Heart right ventricle (tissue), 16 donors: ENCODE measurements at regions not wholly inside any gene's neighbourhood (a gene's known extent, or its start where the extent isn't known, plus 50 kb on each side); places are given as distances from the start of the nearest gene placed in this dataset.

Experiments used
- ATAC-seq, 8 donors: fragments of 200-7000 bp; cut with Tn5 transposase; one replicate each; pipeline ENCODE4 v1.9.1; 2020; ENCODE audit warnings: mild to moderate bottlenecking in 8 of 8, moderate library complexity in 8 of 8, moderate number of reproducible peaks in 1 of 8
- DNase-seq, 2 donors: peaks; one replicate each; pipeline ENCODE4 v3.0.0-alpha.2; 2020
- H3K27ac ChIP-seq, 10 donors: fragments of 200-600 bp; sonication (generic) in 2 of 10; one replicate each; pipeline versions ENCODE4 v1.5.0 to v1.8.0; 2020 to 2022; ENCODE audit warnings: mild to moderate bottlenecking in 3 of 10
- H3K27me3 ChIP-seq, 7 donors: fragments of 200-600 bp; one replicate each; pipeline ENCODE4 v1.8.0; 2021 to 2022; ENCODE audit warnings: mild to moderate bottlenecking in 2 of 7
- H3K36me3 ChIP-seq, 9 donors: fragments of 200-600 bp; sonication (generic) in 1 of 9; one replicate each; pipeline versions ENCODE4 v1.5.0 to v1.8.0; 2020 to 2022; ENCODE audit warnings: mild to moderate bottlenecking in 2 of 9
- H3K4me1 ChIP-seq, 9 donors: fragments of 200-600 bp; sonication (generic) in 1 of 9; one replicate each; pipeline versions ENCODE4 v1.5.0 to v1.8.0; 2020 to 2022; ENCODE audit warnings: mild to moderate bottlenecking in 4 of 9
- H3K4me3 ChIP-seq, 10 donors: fragments of 200-600 bp; sonication (generic) in 2 of 10; one replicate each; pipeline versions ENCODE4 v1.5.0 to v1.8.0; 2020 to 2022; ENCODE audit warnings: mild to moderate bottlenecking in 7 of 10, moderate library complexity in 2 of 10
- H3K9me3 ChIP-seq, 11 donors: fragments of 200-600 bp in 10 of 11; sonication (generic) in 2 of 11; one replicate each; pipeline versions ENCODE4 v1.5.0 to v1.8.0; 2013 to 2022; ENCODE audit warnings: mild to moderate bottlenecking in 2 of 11, control low read depth in 1 of 11, moderate library complexity in 1 of 11
- CTCF ChIP-seq, 9 donors: fragments of 200-600 bp; sonication (generic) in 2 of 9; IDR thresholded peaks; one replicate each; pipeline versions ENCODE4 v1.5.0 to v1.8.0; 2021 to 2022; ENCODE audit warnings: antibody characterized with exemption in 9 of 9, mild to moderate bottlenecking in 5 of 9, moderate library complexity in 1 of 9
- WGBS, 2 donors: extraction: QIAGEN DNeasy Blood & Tissue Kit; methylation state at CpG; one replicate each; pipeline ENCODE4 v1.1.7; 2013; ENCODE audit warnings: inconsistent platforms in 1 of 2; 5-methylcytosine and 5-hydroxymethylcytosine counted together
- intact Hi-C, 10 donors: fragments of 100-400 bp; cut with DNase I; formaldehyde crosslinking; loops; one replicate each; pipeline versions ENCODE4 v1.11.1 to v1.14.2; 2022
- donor health status: Arrhythmogenic right ventricular cardiomyopathy.
- donor health status: ischemic (EF 13 %, LVEDD 7.1; RV severe dilation, severe dysfunction).
- donor health status: healthy with polysubstance abuse.
- donor health status: DM: no; HTN: yes; CAD: no.
- donor health status: DM: no; HTN: no; CAD: no.
- donor health status: ischemic (EF 25% LVEDD 6.9; RV normal size, moderate dysfunction).
- donor health status: ischemic (EF 25% LVEDD 5.7; RV mildly dilated, moderate dysfunction).
- donor health status: healthy.
- donor health status: DM: yes; HTN: yes; CAD: no.
- donor health status: Ischemic cardiomyopathy.
- donor health status: ischemic (EF 35%, LVEDD 5.7; RV mildly dilated, moderate dysfunction).
- donor health status: nonischemic (EF 11% LVEDD 7.7; RV severe dilation, severe dysfunction).
- donor health status: DM: yes; HTN: yes; CAD: no.
- donor health status: PGD.
- donor health status: ischemic (EF 29% LVEDD 5.4; RV normal size, mild dysfunction).
- donor health status: nonischemic (EF 23%, LVEDD 6.1; RV moderate dilation, normal function).

- H3K4me1 ChIP-seq: no peaks in the 10 kb centered on the region
- ATAC-seq (no peak), DNase-seq (no peak)
- no peak overlapping the region for H3K27ac ChIP-seq
- H3K36me3 ChIP-seq: no peaks in the 10 kb centered on the region
- peaks cover 0 to 17% (median 0%) of the 10 kb centered on the region in 11 donors for H3K9me3 ChIP-seq
- TF ChIP-seq CTCF (IDR thresholded peaks at IDR 0.05): no peak
- WGBS, 2 donors: 75 to 83% methylated on average over 1 of the region's 1 CpG
- intact Hi-C loops: no loop called here
- H3K27me3 ChIP-seq: no peaks in the 10 kb centered on the region
- H3K4me3 ChIP-seq: no peak overlapping the region
These were observed 1022.6 kb downstream of the KCNMA1 start for GRCh38 chr10:76615049-76615448.
